SK-N-MC (cell line): ENCODE measurements at regions not wholly inside any gene's neighbourhood (a gene's known extent, or its start where the extent isn't known, plus 50 kb on each side); places are given as distances from the start of the nearest gene placed in this dataset.
"Not testable (repeated sequence)": the region's sequence is repeated elsewhere in the genome, so short reads cannot be mapped to it uniquely, and the experiment has no call there.

ENCODE experiments used
- EZH2 ChIP-seq: fragments of 200-600 bp; sonication (generic); IDR thresholded peaks from one replicate; pipeline ENCODE4 v1.6.1; 2017; ENCODE audit warnings: antibody characterized with exemption
- FOXP2 ChIP-seq: optimal IDR thresholded peaks from 2 replicates; pipeline ENCODE3; 2011; ENCODE audit warnings: mild to moderate bottlenecking, moderate library complexity; ENCODE audit not compliant: insufficient read depth; ENCODE audit errors: extremely low read length, control extremely low read depth
- POLR2AphosphoS5 ChIP-seq: IDR thresholded peaks from 2 replicates; pipeline ENCODE4 v1.6.1; 2012; ENCODE audit warnings: mild to moderate bottlenecking, low read depth, low read length, borderline replicate concordance

DNA sequence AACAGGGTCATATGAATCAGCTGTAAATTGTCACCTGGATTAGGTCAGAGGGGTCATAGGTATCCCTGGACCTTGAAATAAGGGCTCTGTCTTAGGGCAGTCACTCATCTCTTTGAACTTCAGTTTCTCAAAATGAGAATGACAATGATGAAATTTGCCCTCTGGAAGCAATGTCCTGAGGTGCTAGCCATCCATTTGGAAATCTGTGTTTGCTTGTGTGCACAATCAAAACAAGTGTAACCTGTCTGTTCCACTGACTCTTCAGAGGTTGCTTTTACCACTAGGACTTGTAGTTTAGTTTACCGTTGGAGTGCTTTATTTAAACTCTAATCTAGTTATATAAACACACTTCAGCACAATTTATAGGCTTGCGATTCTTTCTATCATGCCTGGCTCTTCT lies 297.3 kb downstream of the CCDC74A start:
- TF ChIP-seq POLR2AphosphoS5, EZH2, FOXP2: not testable (repeated sequence)
